SK-N-SH treated with all-trans-retinoic acid at 6 μM for 48 hours (cell line): ENCODE measurements at regions not wholly inside any gene's neighbourhood (a gene's known extent, or its start where the extent isn't known, plus 50 kb on each side); places are given as distances from the start of the nearest gene placed in this dataset.

Experiments
- ARNTL ChIP-seq: fragments of 450-650 bp; formaldehyde crosslinking; IDR thresholded peaks from 2 replicates; pipeline ENCODE4 v1.5.0; 2020; ENCODE audit warnings: low read depth, mild to moderate bottlenecking, moderate library complexity, borderline replicate concordance
- ESRRG ChIP-seq: fragments of 250-450 bp; sonication (Bioruptor Pico); IDR thresholded peaks from 2 replicates; pipeline ENCODE4 v1.6.1; 2021; ENCODE audit warnings: mild to moderate bottlenecking
- GLIS3 ChIP-seq: fragments of 250-450 bp; sonication (Bioruptor Pico); IDR thresholded peaks from 2 replicates; pipeline ENCODE4 v1.5.0; 2020; ENCODE audit warnings: mild to moderate bottlenecking, moderate library complexity
- OSR1 ChIP-seq: fragments of 250-450 bp; sonication (Bioruptor Pico); IDR thresholded peaks from 2 replicates; pipeline ENCODE4 v1.8.0; 2022; ENCODE audit warnings: moderate library complexity, mild to moderate bottlenecking, inconsistent platforms
- PPARA ChIP-seq: fragments of 250-450 bp; sonication (Bioruptor Pico); IDR thresholded peaks from 2 replicates; pipeline ENCODE4 v1.5.0; 2020; ENCODE audit warnings: mild to moderate bottlenecking, borderline replicate concordance
- RARB ChIP-seq: fragments of 250-450 bp; sonication (Bioruptor Pico); IDR thresholded peaks from 2 replicates; pipeline ENCODE4 v1.8.0; 2021; ENCODE audit warnings: mild to moderate bottlenecking, moderate library complexity
- TCF4 ChIP-seq: fragments of 250-450 bp; sonication (Bioruptor Pico); IDR thresholded peaks from 2 replicates; pipeline ENCODE4 v1.8.0; 2021; ENCODE audit warnings: mild to moderate bottlenecking, moderate library complexity, borderline replicate concordance
- ZFP3 ChIP-seq: fragments of 250-450 bp; sonication (Bioruptor Pico); IDR thresholded peaks from 2 replicates; pipeline ENCODE4 v1.5.0; 2020; ENCODE audit warnings: mild to moderate bottlenecking, moderate library complexity
- ZFP30 ChIP-seq: fragments of 450-650 bp; formaldehyde crosslinking; IDR thresholded peaks from 2 replicates; pipeline ENCODE4 v1.5.0; 2022; ENCODE audit warnings: mild to moderate bottlenecking, moderate library complexity
- ZNF70 ChIP-seq: fragments of 450-650 bp; formaldehyde crosslinking; IDR thresholded peaks from 2 replicates; pipeline ENCODE4 v1.5.0; 2020; ENCODE audit warnings: mild to moderate bottlenecking, moderate library complexity
- TF ChIP-seq, protein P1 (sequence below): fragments of 250-450 bp; sonication (Bioruptor Pico); IDR thresholded peaks from 2 replicates; pipeline ENCODE4 v1.5.1; 2021; ENCODE audit warnings: mild to moderate bottlenecking, moderate library complexity
- TF ChIP-seq, protein P2 (sequence below): fragments of 250-450 bp; sonication (Bioruptor Pico); IDR thresholded peaks from 2 replicates; pipeline ENCODE4 v1.8.0; 2020; ENCODE audit warnings: mild to moderate bottlenecking, moderate library complexity, borderline replicate concordance
- TF ChIP-seq, protein P3 (sequence below): fragments of 250-450 bp; sonication (Bioruptor Pico); IDR thresholded peaks from 2 replicates; pipeline ENCODE4 v1.8.0; 2021; ENCODE audit warnings: low read depth, mild to moderate bottlenecking, moderate library complexity, borderline replicate concordance

DNA sequence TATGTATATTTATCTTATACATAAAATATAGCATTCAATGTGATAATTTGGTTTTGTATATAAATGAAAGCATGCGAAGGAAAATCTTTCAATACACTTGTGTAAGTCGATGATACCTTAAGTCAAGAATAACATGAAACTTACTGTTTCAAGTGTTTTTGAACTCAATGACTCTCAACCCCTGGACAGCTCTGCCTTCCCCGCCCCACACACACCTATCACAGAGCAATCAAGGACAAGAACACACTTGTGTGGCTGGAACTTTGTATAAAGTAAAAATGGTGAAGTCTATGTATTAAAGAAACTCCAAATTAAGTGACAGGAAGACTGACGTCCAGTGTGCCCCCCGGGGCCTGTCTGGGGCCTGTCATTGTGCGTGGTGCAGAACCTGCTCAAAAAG lies 478.6 kb upstream of the AKR1E2 start:
- no peak for TF ChIP-seq TCF4 (CRISPR knock-in tag)
- TF ChIP-seq PPARA: no peak
- no peak for TF ChIP-seq ZFP3 (CRISPR knock-in tag)
- TF ChIP-seq, protein P1, sequence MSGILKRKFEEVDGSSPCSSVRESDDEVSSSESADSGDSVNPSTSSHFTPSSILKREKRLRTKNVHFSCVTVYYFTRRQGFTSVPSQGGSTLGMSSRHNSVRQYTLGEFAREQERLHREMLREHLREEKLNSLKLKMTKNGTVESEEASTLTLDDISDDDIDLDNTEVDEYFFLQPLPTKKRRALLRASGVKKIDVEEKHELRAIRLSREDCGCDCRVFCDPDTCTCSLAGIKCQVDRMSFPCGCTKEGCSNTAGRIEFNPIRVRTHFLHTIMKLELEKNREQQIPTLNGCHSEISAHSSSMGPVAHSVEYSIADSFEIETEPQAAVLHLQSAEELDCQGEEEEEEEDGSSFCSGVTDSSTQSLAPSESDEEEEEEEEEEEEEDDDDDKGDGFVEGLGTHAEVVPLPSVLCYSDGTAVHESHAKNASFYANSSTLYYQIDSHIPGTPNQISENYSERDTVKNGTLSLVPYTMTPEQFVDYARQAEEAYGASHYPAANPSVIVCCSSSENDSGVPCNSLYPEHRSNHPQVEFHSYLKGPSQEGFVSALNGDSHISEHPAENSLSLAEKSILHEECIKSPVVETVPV (CRISPR knock-in tag): no peak
- no peak for TF ChIP-seq ZNF70 (CRISPR knock-in tag)
- no peak for TF ChIP-seq RARB
- TF ChIP-seq ZFP30: no peak
- no peak for TF ChIP-seq ESRRG (CRISPR knock-in tag)
- TF ChIP-seq, protein P2, sequence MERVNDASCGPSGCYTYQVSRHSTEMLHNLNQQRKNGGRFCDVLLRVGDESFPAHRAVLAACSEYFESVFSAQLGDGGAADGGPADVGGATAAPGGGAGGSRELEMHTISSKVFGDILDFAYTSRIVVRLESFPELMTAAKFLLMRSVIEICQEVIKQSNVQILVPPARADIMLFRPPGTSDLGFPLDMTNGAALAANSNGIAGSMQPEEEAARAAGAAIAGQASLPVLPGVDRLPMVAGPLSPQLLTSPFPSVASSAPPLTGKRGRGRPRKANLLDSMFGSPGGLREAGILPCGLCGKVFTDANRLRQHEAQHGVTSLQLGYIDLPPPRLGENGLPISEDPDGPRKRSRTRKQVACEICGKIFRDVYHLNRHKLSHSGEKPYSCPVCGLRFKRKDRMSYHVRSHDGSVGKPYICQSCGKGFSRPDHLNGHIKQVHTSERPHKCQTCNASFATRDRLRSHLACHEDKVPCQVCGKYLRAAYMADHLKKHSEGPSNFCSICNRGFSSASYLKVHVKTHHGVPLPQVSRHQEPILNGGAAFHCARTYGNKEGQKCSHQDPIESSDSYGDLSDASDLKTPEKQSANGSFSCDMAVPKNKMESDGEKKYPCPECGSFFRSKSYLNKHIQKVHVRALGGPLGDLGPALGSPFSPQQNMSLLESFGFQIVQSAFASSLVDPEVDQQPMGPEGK: no peak
- no peak for TF ChIP-seq ARNTL (CRISPR knock-in tag)
- TF ChIP-seq OSR1 (CRISPR knock-in tag): no peak
- TF ChIP-seq, protein P3, sequence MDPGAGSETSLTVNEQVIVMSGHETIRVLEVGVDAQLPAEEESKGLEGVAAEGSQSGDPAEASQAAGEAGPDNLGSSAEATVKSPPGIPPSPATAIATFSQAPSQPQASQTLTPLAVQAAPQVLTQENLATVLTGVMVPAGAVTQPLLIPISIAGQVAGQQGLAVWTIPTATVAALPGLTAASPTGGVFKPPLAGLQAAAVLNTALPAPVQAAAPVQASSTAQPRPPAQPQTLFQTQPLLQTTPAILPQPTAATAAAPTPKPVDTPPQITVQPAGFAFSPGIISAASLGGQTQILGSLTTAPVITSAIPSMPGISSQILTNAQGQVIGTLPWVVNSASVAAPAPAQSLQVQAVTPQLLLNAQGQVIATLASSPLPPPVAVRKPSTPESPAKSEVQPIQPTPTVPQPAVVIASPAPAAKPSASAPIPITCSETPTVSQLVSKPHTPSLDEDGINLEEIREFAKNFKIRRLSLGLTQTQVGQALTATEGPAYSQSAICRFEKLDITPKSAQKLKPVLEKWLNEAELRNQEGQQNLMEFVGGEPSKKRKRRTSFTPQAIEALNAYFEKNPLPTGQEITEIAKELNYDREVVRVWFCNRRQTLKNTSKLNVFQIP: no peak
- TF ChIP-seq GLIS3 (CRISPR knock-in tag): no peak
